GM19035 (cell line): ENCODE measurements at regions not wholly inside any gene's neighbourhood (a gene's known extent, or its start where the extent isn't known, plus 50 kb on each side); places are given as distances from the start of the nearest gene placed in this dataset.
"Not testable (repeated sequence)": the region's sequence is repeated elsewhere in the genome, so short reads cannot be mapped to it uniquely, and the experiment has no call there.

Experiments used
- ATAC-seq: cut with Tn5 transposase; IDR thresholded peaks from one replicate; pipeline ENCODE4 v1.9.1; 2021; ENCODE audit not compliant: unreplicated experiment

DNA sequence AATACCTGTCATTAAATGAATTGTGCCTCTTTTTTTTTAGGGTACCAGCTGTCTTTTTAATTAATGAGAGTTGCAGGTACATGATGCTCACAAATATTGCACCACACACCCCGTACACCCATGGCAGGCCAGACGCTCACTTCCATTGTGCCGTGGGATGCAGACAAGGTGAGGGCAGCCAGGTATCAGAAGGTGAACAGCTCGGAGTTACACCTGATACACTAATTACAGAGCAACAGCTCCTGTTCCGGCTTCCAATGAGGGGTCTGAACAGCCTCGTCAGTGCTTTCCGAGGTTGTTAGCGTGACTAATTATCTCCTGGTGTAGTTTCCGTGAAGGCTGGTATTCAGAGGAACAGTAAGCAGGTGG, 442.8 kb downstream of the ZNF516 start:
- ATAC-seq = no peak

DNA sequence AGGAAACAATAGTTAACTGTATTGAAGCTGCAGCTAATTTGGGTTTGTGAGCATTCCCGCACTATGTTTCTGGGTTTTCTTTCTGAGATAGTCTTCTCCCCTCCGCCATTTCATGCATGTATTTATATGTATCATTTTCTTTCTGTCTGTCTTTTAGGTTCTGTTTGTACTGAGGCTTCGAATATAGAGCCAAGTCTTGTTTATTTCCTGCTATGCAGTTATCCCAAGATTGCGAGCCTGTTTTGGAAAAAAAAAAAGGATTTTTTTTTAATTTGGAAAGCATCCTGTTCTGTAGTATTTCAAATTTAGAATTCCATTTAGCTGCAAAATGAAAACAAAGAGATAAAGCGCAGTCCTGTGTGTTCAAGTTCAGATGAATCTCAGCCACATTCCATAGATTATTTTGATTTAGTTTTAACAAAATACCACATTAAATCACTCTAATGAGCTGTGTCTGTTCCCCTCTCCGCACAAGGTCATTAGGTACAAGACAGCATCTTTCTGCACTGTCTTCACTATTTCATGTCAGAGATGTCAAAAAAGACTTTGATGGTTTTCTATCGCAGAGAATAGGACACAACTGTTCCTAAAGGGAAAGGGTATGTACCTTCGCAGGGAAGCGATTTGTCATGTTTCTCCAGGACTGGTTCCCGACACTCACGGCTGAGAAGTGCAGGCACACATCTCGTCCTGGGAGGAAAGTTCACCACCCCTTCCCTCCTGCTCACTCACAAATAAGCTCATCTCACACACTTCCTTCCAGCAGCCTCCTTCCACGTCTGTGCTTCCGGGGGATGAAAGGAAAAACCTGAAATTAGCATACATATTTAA, 443.4 kb downstream of the ZNF516 start:
- ATAC-seq = no peak

DNA sequence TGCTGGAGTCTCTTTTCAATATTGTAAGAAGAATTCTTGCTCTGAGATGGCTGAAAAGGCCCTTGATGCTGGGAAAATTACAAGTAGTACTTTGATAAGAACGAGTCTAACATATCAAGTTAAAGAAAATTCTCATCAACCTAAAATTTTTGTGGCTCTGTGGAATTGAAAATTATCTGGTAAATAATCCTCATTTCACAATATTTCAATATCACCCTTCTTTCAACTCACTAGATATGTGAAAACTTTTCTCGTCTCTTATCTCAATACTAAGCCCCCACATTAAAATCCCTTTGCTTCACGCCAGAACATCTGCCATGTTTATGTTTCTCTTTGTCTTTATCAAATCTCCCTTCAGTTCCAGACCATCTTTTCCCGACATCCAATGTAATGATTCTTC, 448.8 kb downstream of the ZNF516 start:
- ATAC-seq = no peak

GRCh38 chr18:76042511-76042910, 452.5 kb downstream of the ZNF516 start:
- no peak for ATAC-seq

DNA sequence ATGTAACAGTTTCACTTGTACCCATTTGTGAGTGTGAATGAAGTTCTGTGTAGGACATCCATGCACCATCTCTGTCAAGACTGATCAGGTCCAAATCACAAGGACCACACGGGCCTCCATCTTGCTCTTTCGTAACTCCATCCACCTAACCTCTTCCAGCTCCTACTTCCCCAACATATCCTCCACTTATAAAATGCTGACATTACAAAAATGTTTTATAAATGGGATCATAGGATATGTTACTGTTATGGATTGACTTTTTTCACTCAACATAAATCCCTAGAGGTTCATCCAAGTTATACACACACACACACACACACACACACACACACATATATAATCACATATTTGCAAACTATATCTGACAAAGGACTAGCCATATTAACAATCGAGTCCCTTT, 476.8 kb downstream of the ZNF516 start:
- ATAC-seq = no peak

GRCh38 chr18:76013057-76013456, 482.0 kb downstream of the ZNF516 start:
- no peak for ATAC-seq

DNA sequence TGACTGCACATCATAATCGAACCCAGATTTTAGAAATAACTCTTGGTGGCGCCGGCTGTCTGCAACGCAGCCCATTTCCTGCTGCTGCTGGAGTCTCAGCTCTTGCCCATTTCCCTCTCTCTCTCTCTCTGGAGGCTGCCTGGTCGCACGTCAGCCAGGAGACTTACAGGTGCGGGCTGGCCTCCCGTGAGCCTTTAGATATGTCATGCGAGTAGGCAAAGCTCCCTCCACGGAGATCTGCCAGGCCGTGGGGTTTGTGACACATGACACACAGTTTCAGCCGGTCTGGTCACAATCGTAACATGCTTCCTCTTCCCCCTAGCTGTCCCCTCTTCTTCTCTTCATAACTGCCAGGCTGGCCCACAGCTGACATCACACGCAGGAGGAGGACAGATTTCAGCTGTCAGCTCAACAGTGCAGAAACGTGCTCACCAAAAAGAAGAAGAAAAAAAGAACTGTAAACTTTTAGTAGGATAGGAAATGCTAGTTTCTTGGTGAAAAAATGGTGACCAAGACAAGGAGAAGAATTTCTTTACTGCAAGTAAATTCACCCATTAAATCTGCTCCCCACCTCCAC, 489.3 kb downstream of the ZNF516 start:
- ATAC-seq = no peak

DNA sequence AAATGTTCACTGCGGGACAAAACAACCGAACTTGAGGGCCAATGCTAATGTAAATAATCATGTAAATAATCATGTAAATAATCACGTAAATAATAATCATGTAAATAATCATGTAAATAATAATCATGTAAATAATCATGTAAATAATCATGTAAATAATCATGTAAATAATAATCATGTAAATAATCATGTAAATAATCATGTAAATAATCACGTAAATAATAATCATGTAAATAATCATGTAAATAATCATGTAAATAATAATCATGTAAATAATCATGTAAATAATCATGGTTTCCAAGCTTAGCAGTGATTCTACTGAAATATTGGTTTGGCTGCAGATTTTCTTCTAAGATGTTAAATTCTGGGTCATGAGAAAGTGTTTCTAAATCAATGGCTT, 507.1 kb downstream of the ZNF516 start:
- not testable (repeated sequence) for ATAC-seq

DNA sequence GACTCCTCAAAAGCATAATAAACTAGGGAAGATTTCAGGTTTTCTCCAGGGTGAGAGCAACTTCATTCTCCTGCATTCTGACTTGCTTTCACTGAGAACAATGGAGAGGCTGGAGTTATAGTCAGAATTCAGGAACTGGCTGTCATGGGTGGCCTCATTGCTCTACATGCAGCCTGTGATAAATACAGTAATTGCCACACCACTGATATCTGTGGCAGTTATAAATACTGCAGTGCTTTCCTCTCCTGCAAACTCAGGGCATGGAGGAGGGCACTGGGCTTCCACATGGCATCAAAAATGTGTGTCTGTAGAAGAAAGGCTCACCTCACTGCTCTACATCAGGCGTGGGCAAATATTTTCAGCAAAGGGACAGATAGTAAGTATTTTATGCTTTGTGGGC, 510.2 kb downstream of the ZNF516 start:
- ATAC-seq = no peak

GRCh38 chr18:75981102-75981501, 513.9 kb downstream of the ZNF516 start:
- ATAC-seq = no peak

DNA sequence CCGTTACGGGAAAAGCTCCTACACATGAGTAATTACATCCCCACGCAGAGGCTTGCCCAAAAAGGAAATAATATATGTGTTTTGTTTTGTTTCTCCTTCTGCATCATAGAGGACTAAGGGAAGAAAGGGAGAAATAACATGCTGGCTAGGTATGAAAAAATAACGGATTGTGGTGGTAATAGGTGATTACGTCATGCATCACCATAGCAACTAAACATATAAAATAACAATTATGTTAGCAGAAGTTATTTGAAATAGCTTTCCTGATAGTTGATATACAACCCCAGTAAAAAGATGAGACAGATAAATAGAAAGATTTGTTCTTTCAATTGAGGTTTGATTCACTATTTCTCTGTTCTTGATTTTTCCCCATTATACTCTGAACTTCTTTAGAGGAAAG, 518.0 kb downstream of the ZNF516 start:
- no peak for ATAC-seq

- ATAC-seq = no peak
These were observed 524.8 kb downstream of the ZNF516 start for GRCh38 chr18:75970212-75970611.

DNA sequence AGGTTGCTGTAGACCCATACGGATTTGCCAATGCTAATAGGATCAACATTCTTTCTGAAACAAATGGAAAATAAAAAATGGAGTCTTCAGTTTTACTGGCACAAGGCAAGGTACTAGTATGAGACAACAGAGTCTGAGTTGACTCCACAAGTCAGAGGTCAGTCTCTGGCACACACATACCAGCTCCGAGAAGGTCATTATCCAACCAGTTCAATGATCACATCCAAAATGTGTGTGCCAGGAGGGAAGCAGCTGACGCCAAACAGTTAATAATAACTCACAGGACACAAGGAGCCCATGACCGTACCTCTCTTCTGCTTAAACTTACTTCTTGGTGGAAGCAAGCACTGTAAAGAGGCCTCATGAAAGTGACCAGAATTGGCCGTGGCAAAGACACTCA, 528.6 kb downstream of the ZNF516 start:
- ATAC-seq = no peak

- no peak for ATAC-seq
These were observed 532.9 kb downstream of the ZNF516 start for GRCh38 chr18:75962036-75962572.

DNA sequence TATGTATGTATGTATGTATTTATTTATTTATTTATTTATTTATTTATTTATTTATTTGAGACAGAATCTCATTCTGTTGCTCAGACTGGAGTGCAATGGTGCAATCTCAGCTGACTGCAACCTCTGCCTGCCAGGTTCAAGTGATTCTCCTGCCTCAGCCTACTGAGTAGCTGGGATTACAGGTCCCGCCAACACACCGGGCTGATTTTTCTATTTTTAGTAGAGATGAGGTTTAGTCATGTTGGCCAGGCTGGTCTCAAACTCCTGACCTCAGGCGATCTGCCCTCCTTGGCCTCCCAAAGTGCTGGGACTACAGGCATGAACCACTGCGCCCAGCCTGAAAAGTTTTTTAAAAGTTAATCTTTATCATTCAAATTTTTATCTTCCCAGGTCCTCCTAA, 532.9 kb upstream of the SMIM21 start:
- not testable (repeated sequence) for ATAC-seq

- no peak for ATAC-seq
These were observed 531.6 kb upstream of the SMIM21 start for GRCh38 chr18:75959150-75959549.

DNA sequence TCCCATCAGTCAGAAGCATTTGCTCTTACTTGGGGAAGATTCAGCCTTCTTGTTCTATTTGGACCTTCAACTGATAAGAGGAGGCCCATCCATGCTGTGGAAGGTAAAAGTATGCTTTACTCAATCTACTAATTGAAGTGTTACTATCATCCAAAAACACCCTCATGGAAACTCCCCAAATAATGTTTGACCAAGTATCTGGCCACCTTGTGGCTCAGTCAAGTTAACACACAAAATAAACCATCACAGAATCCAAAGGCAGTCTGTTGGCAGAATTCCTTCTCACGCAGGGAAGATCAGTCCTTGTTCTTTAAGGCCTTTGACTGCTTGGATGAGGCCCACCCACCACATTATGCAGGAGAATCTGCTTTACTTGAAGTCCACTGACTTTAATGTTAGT, 531.2 kb upstream of the SMIM21 start:
- no peak for ATAC-seq

DNA sequence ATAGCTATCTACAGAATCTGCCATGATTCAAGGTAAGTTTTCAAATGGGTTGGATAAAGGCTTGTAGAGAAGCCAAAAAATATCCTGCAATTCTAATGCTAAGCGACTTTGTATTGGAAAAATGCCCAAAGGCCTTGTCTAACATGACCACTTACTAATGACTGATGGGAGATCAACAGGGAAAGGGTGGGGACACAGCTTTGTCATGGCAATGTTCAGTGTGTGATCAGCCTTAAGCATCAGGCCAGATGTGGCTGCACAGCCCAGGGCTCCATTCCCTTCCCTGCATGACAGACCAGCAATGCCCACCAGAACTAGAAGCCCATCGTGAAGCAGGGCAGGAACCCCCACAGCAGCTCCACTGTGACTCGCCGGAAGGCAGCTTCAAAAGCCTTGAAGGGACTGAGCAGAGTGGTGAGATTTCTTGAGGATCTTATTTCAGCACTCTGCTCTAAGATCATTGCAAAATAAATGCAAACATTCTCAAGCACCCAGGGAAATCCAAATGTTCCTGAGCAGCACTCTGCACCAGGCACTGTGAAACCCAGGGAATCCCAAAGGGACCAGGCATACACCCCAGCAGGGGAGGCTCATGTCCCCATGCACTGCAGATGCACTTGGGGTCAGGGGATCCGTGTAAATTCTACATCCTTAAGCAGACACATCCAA, 517.9 kb upstream of the SMIM21 start:
- ATAC-seq = no peak

DNA sequence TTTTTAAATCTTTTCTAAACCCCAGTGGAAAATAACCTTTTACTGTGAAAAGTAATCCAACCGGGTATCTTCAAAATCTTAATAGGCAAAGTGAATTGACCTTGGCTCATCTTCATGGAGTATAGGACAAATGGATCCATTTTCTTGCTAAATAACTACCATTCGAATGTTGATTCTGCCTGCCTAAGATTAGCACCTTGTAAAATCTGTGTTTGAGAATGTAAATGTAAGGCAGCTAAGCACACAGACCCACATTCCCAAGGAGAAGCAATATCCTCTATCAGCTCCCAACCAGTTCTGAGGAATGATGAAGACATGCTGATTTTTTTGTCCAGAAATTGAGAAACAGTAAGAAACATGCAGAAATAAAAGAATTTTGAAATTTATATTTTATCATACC, 509.8 kb upstream of the SMIM21 start:
- no peak for ATAC-seq

- no peak for ATAC-seq
These were observed 509.4 kb upstream of the SMIM21 start for GRCh38 chr18:75936862-75937261.

DNA sequence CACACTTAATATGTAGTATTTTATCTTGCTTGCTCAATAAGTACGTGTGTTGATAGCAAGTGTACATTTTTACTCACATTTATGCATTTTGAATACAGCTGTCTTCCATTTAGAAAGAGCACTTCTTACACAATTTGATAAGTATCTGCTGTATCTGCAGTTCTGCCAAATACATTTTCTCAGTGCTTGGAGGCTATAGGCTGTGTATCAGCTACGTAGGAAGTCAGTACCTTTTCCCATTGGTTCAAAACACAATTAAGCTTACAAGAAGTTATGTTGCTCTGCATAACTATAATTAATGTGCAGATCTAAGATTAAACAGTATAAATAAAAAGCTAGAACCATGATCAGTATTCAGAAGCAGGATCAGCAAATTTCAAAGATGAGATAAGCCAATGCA, 503.6 kb upstream of the SMIM21 start:
- no peak for ATAC-seq

DNA sequence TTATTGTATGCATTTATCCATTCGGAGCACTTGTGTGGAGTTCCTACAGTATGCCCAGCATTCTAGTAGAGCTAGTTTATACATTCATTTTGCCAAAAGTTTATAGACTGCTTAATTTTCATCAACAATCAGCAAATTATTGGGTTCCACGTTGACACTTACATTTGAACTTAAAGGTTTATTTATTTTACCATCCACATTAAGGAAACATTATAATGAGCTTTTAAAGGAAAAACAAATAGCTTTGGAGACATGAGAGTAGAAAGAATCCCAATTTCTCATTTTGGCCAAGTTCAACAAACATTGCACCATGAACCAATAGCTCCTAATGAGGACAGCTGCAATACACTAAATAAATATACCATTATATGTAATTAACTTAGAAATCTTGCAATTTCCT, 501.2 kb upstream of the SMIM21 start:
- no peak for ATAC-seq
